ENCODE measurements at regions not wholly inside any gene's neighbourhood (a gene's known extent, or its start where the extent isn't known, plus 50 kb on each side); places are given as distances from the start of the nearest gene placed in this dataset.

DNA sequence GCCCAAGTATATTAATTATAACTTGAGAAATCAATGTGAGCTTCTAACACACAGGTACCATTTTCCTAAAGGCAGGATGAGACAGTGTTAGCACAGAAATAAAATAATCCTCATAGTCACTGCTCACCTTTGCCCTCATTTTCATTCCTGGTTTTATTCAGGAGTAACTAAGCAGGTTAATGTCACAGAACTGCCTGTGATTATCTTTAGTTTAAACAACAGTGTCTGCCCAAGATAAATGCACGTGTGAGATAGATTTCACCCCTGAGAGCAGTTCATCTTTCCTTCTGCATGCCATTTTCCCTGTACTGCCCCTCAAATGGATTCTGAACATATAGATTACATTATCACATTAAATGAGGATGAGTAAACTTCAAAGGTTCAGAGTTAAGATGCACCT is 250.7 kb downstream of the RMST start:
- TF ChIP-seq, protein P1, sequence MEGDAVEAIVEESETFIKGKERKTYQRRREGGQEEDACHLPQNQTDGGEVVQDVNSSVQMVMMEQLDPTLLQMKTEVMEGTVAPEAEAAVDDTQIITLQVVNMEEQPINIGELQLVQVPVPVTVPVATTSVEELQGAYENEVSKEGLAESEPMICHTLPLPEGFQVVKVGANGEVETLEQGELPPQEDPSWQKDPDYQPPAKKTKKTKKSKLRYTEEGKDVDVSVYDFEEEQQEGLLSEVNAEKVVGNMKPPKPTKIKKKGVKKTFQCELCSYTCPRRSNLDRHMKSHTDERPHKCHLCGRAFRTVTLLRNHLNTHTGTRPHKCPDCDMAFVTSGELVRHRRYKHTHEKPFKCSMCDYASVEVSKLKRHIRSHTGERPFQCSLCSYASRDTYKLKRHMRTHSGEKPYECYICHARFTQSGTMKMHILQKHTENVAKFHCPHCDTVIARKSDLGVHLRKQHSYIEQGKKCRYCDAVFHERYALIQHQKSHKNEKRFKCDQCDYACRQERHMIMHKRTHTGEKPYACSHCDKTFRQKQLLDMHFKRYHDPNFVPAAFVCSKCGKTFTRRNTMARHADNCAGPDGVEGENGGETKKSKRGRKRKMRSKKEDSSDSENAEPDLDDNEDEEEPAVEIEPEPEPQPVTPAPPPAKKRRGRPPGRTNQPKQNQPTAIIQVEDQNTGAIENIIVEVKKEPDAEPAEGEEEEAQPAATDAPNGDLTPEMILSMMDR (IDR thresholded peaks at IDR 0.05) = no peak
- no peak for TF ChIP-seq EZH2 (IDR thresholded peaks at IDR 0.05; ENCODE audit: borderline replicate concordance, insufficient read depth, low read depth, low read length, poor library complexity, severe bottlenecking)
- no peaks in the 10 kb centered on the region for H4K20me1 ChIP-seq (ENCODE audit: control insufficient read depth, insufficient read depth, low read length, poor library complexity, severe bottlenecking)
- no peak overlapping the region for H3K4me2 ChIP-seq (replicated peaks; ENCODE audit: low read depth, low read length, poor library complexity, severe bottlenecking)
- H3K9ac ChIP-seq (ENCODE audit: low read length) = no peak overlapping the region
- no peaks in the 10 kb centered on the region for H3K9me3 Mint-ChIP-seq (ENCODE audit: insufficient read depth)
- no peaks in the 10 kb centered on the region for H3K27me3 Mint-ChIP-seq
- intact Hi-C loops (cut with micrococcal nuclease) = no loop called here
- ChIA-PET CTCF (no interaction called here), POLR2A (no interaction called here)
- no peak overlapping the region for H3K4me3 Mint-ChIP-seq
- H3K79me2 ChIP-seq (ENCODE audit: control insufficient read depth, insufficient read depth, low read length) = no peaks in the 10 kb centered on the region
- no peaks in the 10 kb centered on the region for H3K9me3 ChIP-seq (ENCODE audit: control extremely low read depth in 1 of 3, control insufficient read depth in 2 of 3, insufficient read depth in 1 of 3, low read length in 2 of 3)
- H3K4me1 ChIP-seq (ENCODE audit: control insufficient read depth in 2 of 2, insufficient read depth in 2 of 2, low read length in 2 of 2) = no peaks in the 10 kb centered on the region
- ATAC-seq (ENCODE audit: low read depth) (no peak), DNase-seq (no peak)
- WGBS (ENCODE audit: insufficient coverage) = no CpG with 5 or more reads among the region's 1 CpG
- H2AFZ ChIP-seq (ENCODE audit: insufficient read depth, low read depth, low read length, poor library complexity, severe bottlenecking) = no peak overlapping the region
- no peak overlapping the region for H3K4me3 ChIP-seq (ENCODE audit: control extremely low read depth in 1 of 5, extremely low read depth in 1 of 5, insufficient read depth in 1 of 5, low read depth in 2 of 5, low read length in 4 of 5)
- H3K27ac ChIP-seq (ENCODE audit: low read length in 2 of 2) = no peak overlapping the region
- H3K27me3 ChIP-seq (replicated peaks in 1 of 4; ENCODE audit: control extremely low read depth in 1 of 4, control insufficient read depth in 3 of 4, insufficient read depth in 4 of 4, low read length in 3 of 4) = no peaks in the 10 kb centered on the region
- no peaks in the 10 kb centered on the region for H3K4me1 Mint-ChIP-seq
- H3K27ac Mint-ChIP-seq = no peak overlapping the region
- no peaks in the 10 kb centered on the region for H3K36me3 ChIP-seq (replicated peaks in 1 of 2; ENCODE audit: control extremely low read depth in 1 of 2, control insufficient read depth in 1 of 2, extremely low read depth in 1 of 2, insufficient read depth in 2 of 2, low read length in 1 of 2)

DNA sequence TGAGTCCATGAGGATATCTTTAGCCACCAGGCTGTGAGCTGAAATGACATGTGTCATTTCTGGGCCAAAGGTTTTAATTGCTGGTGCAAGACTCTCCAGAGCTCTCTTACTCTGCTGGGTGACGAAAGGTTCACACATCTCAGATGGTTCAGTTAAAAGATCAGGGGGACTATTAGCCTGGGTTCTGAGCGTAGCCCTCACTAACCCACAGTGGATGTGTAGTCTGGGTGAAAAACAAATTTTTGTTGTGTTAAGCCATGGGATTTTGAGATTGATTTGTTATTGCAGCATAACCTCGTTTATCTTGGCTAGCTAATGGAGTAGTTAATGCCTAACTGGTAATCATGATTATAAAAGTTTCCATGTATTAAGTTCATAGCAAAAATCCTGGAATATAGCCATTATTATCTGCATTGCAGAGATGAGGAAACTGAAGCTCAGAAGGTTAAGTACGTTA is 251.5 kb downstream of the RMST start:
- H4K20me1 ChIP-seq (ENCODE audit: control insufficient read depth, insufficient read depth, low read length, poor library complexity, severe bottlenecking) = no peaks in the 10 kb centered on the region
- H3K27ac ChIP-seq (ENCODE audit: low read length in 2 of 2) = no peak overlapping the region
- no peaks in the 10 kb centered on the region for H3K9me3 ChIP-seq (ENCODE audit: control extremely low read depth in 1 of 3, control insufficient read depth in 2 of 3, insufficient read depth in 1 of 3, low read length in 2 of 3)
- no peak overlapping the region for H3K4me3 Mint-ChIP-seq
- no peaks in the 10 kb centered on the region for H3K36me3 ChIP-seq (replicated peaks in 1 of 2; ENCODE audit: control extremely low read depth in 1 of 2, control insufficient read depth in 1 of 2, extremely low read depth in 1 of 2, insufficient read depth in 2 of 2, low read length in 1 of 2)
- H3K27me3 Mint-ChIP-seq = no peaks in the 10 kb centered on the region
- no peaks in the 10 kb centered on the region for H3K4me1 ChIP-seq (ENCODE audit: control insufficient read depth in 2 of 2, insufficient read depth in 2 of 2, low read length in 2 of 2)
- H3K79me2 ChIP-seq (ENCODE audit: control insufficient read depth, insufficient read depth, low read length) = no peaks in the 10 kb centered on the region
- WGBS (ENCODE audit: insufficient coverage) = 100% methylated on average over 1 of the region's 4 CpGs
- no peaks in the 10 kb centered on the region for H3K4me1 Mint-ChIP-seq
- ChIA-PET POLR2A (no interaction called here), CTCF (no interaction called here)
- no peaks in the 10 kb centered on the region for H3K9me3 Mint-ChIP-seq (ENCODE audit: insufficient read depth)
- no peak overlapping the region for H3K4me3 ChIP-seq (ENCODE audit: control extremely low read depth in 1 of 5, extremely low read depth in 1 of 5, insufficient read depth in 1 of 5, low read depth in 2 of 5, low read length in 4 of 5)
- H3K27ac Mint-ChIP-seq = no peak overlapping the region
- no peak overlapping the region for H3K9ac ChIP-seq (ENCODE audit: low read length)
- TF ChIP-seq EZH2 (IDR thresholded peaks at IDR 0.05; ENCODE audit: borderline replicate concordance, insufficient read depth, low read depth, low read length, poor library complexity, severe bottlenecking) = no peak
- TF ChIP-seq, protein P1 (IDR thresholded peaks at IDR 0.05) = no peak
- H3K4me2 ChIP-seq (replicated peaks; ENCODE audit: low read depth, low read length, poor library complexity, severe bottlenecking) = no peak overlapping the region
- no peaks in the 10 kb centered on the region for H3K27me3 ChIP-seq (replicated peaks in 1 of 4; ENCODE audit: control extremely low read depth in 1 of 4, control insufficient read depth in 3 of 4, insufficient read depth in 4 of 4, low read length in 3 of 4)
- DNase-seq = no peak
- intact Hi-C loops (cut with micrococcal nuclease) = no loop called here
- no peak overlapping the region for H2AFZ ChIP-seq (ENCODE audit: insufficient read depth, low read depth, low read length, poor library complexity, severe bottlenecking)
- ATAC-seq (ENCODE audit: low read depth) = no peak
